ENCODE measurements at regions not wholly inside any gene's neighbourhood (a gene's known extent, or its start where the extent isn't known, plus 50 kb on each side); places are given as distances from the start of the nearest gene placed in this dataset.

DNA sequence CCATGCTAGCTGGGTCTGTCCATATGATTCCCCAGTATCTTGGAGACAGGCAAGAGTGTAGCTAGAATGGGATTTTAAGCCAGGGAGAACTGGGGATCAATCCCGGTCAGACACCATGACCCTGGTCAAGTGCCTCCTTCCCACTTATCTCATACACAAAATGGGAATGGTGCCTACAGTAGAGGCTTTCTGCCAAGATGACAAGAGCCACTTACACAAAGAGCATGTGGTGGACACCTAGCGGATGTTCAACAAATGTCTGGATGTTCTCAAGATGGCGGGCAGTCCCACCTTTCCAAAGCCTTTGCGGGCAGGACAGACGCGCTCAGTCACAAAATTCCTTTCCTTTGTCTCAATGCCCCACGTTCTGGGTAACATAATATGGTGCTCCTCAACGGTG lies 57.3 kb downstream of the MAF start:
- DNase-seq = no peak

DNA sequence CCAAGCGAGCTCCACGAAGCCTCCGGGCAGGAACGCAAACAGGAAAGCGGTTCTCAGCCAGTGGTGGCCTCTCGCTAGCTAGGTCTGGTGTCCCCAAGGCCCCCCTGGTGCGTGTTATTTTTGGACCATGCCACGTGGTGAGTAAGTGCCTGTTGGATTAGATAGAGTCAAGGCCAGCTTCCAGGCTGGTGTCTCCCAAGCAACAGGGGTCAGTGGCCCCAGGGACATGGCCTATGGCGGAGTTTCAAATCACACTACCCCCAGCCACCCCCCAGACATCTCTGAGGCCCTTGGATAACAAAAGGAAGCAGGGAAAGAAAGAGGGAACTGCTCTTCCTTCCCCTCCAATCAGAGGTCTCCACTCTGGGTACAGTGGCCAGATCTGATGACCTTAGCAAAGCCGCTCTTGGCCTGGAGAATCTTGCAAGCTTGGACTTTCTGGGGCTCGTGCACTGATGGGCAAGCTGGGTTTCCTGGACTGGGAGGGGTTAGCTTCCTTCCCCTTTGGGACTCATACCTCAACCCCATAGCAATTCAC lies 58.2 kb downstream of the MAF start:
- DNase-seq = no peak

DNA sequence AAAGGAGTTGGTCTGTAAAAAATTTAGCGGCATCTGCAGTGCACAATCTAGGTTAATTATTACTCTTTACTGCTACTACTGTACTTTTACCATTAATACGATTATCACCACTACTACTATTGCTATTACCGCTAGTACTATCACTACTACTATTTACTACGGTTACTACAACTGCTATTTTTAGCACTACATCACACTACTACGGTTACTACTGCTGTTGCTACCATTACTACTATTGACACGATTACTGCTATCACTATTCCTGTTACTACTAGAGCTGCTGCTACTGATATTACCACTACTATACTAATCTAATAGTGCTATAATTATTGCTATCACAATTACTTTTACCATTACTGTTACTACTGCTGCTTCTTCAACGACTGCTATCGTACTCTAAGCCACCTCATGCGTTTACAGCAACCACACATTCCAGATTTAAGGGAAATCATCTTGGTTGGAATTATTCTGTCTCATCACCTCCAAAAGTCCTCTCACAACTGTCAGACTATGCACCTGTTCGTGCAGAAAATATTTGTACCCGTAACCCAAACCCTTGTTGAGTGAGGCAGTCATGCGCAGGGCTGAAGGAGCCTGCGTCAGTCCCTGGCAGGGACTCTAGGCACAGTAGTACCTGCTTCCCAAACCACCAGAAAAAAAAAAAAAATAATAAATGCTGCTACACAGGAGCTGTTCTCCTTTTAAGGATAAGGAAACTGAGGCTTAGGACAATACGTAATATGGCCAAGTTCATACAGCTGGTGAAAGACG lies 59.5 kb downstream of the MAF start:
- no peak for DNase-seq

DNA sequence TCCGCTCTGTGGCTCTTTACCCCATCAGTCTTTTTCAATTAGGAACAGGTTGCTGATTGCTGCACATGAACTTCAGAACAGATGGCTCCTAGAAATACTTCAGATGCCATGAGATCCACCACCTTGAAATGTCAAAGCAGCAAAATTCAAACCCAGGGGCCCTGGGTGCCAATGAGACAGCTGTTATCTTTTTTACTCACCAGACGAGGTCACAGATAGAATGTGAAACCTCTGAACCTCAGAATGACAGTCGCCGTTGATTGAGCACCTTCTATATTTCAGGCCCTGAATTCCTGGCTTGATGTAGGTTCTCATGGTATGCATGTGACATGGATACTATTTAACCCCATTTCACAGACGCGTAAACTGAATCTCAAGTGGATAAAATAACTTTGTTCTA lies 63.0 kb downstream of the MAF start:
- DNase-seq = no peak

DNA sequence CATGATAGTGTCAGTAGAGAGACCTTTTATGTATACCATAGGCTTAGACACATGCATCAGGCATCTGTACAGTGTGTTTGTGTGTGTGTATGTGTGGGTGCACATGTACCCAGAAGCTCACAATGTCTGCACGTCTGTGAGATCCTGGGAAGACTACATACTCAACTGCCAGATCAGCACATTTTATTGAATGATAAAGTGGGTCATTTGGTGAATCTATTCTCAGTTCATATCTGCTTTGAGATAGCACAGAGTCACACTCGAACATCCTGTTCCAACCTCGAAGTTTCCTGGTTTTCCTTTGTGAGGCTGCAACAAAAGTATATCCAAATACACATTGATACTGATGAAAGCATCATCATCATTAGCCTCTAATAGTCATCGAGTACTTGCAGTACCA lies 63.6 kb downstream of the MAF start:
- no peak for DNase-seq

DNA sequence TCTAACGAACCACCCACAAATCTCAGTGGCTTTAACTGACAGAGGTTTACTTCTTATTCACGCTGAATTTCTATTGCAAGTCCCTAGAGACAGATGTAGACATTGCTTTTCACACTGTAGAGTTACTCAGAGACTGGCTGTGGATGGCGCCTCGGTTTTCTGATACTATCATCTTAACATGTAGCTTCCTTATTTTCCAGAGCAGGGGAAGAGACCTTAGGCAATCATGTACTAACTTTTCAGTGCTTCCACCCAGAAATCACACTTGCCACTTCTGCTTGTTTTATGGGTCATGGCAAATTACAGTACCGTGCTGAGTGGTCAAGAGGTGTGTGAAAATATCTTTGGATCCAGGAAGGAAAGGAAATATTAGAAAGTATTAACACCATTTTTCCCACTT lies 65.4 kb downstream of the MAF start:
- DNase-seq = no peak

DNA sequence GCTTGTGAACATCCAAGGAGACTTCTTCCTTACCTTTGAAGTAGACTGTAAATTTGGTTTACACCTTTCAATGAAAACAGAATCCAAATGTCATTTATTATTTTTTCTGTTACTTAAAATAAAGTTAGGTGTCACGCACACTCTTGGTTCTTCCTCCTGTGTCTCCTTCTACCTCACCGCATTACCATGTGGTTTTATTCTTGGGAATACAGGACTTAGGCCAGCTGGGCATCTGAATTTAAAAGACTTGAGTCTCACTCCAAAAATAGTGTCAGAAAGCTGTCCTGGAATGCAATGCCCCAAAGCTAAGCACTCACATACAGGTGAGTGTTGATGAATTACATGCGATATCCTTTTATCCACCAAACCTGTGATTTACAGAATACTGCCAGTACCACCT lies 66.4 kb downstream of the MAF start:
- DNase-seq = no peak

DNA sequence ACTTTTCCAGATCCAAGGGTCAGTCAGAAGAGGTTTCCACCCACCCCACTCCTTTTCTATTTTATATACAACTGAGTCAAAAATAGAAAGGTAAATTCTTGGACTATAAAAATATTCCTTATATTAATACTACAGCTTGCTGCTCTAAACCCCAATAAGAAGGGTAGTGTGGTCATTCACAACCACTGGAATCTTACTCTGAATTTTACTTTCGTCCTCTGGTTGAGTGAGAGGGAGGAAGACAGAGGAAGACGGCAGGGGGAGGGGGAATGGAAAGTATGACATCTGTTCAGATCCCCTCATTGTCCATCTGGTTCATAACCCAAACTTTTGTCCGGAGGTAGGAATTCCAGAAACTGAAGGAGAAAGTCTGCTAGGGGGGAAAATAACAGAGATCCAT lies 67.2 kb downstream of the MAF start:
- DNase-seq = no peak

DNA sequence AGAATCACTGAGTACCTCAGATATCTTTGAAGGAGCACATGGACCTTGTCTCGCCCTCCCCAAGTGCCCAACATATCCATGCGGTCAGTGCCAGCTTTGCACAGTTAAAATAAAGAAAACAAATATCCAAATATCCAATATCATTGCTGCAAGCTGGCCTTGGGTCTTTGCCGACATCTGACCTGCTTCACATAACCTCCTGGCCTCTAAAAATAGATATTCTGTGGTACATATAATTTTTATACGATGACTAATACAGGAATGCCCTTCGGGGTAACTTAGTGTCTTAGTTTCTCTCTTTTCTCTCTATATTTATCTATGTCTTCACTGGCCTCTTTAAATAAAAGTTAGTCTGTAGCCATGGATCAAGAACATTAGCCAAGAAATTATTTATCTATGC lies 67.8 kb downstream of the MAF start:
- no peak for DNase-seq

DNA sequence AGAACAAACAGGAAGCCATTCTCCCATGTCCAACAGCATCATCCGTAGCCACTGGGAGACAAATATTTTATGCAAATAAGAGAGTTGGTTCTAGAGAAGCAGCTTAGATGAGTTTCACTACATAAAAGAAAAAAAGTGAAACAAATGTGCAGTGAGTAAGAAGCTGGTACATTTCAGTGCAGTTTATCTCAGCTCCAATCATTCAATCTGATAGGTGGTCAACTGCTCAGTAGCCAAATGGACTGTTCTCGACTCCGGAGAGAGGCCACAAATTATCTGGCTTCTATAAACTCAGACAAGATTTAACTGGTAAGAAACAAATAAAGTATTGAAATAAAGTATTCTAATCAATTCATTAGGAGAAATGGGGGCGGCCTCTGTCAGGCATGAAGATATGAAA lies 68.3 kb downstream of the MAF start:
- no peak for DNase-seq

DNA sequence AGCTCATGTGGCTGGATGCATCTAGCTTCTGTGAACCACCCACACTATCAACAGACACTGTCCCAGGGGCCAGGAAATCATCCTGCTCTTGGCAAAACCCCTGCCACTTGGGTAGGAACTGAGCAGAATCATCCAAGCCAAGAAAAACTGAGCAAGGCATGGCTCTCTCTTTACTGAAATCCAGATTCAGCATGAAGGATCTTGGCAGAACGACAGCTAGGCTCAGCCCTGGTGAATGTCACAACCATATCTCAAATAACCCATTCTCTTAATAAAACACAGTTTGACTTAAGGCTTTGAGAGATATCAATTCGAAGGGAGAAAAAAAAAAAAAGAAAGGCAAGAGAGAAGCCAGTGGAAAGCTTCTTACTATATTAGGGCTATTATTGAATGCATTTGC lies 72.2 kb downstream of the MAF start:
- no peak for DNase-seq

DNA sequence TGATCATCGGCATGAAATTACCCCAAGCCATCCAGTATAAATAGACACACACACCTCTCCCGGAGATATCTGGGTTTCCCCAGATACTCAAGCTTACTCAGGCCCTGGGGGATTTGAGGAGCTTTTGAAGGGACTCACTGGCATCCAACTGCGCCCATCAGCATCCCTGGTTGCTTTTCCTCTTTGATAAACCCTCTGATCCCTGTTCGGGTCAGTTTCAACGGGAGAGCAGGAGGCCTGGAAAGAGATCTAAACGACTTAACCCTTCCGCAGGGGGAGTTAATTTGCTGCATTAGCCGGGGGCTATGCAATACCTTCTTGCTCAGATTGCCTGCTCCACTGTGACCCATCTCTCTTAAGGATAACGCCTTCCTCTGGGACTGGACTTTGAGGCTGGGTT lies 76.6 kb downstream of the MAF start:
- no peak for DNase-seq

DNA sequence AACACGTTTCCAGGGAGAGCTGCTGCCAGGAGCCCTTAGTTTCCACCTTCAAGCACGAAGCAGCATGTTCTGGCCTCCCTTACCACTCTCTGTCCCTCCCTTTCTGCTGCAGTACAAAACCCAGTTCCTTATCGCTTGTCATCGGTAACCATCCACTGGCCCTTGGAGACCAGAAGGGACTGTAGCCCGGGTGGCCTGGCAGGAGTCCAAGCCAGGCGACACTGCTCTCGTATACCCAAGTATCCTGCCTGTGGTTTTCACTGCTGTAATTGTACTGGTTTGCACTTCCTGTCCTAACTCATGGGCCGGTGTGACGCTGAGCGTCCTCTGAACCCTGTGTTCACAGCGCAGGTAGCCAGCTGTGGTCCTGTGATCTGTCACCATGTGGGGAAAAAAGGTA lies 81.1 kb downstream of the MAF start:
- DNase-seq = no peak

DNA sequence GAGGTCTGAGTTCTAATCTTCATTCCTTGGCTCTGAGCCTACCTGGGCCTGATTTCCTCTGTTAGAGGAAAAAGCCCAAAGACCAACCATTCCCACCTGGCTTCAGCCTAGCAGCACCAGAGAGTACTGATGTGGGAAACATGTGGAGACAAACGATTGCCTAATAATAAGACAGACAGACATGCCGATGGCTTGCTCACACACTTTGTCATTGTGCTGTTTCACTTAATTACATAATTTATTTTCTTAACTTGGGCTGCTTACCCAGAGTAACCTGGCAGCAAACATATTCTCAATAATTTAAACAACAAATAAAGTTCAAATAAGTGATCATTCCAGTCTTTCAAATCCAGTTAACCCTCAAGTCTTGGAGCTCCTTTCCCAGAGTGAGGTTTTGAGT lies 83.4 kb downstream of the MAF start:
- no peak for DNase-seq

DNA sequence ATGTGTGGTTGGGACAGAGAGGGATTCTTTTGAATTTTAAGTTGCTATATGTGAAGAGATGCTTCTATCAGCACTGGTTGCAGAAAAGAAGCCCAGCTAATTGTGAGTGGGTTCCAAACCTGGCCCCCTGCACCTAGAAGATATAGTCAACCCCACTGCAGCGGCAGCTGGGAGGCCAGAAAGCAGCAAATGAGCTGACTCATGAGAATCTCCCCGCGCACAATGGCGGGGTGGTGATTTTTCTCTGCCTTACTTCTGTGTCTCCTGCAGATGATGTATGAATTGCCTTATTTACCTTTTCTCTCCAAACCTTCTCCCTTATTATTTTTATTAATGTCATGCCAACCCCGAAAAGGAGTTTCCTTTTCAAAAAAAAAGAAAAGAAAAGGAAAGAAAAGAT lies 89.7 kb downstream of the MAF start:
- DNase-seq = no peak

DNA sequence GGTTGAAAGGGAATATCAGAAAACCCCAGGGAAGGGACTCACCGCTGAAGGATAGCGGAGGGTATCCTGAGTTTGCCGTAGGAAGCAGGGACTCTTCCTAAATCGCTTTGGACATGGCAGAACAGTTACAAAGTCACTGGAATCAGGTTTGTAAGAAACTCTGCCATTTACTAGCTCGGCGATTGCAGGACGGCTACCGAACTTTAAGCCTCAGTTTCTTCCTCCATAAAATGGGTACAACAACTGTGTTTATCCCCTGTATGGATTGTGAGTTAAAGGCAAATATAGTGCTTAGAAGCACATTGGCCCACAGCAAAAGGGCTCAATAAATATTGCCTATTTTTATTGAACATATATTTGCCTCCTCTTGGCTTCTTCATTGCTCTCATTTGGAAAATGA lies 90.6 kb downstream of the MAF start:
- DNase-seq = no peak

DNA sequence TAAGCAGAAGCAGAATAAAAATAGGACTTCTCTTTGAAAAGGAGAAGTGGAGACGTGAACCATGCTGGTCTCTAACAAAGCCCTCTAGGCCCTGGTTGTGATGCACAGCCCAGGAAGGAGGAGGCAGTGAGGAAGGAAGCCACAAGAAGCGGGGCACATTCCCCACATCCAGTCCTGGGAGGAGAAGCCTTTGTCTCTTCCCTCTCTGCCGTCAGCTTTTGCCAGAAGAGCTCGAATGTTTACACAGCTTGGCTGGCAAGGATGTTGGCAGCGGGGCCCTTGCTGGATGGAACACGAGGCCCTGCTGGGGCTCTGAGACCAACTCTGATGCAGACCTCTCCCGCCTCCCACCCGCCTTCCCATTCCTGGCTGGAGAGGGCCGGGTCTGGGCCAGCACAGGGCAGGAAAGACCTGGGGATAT lies 91.3 kb downstream of the MAF start:
- no peak for DNase-seq

DNA sequence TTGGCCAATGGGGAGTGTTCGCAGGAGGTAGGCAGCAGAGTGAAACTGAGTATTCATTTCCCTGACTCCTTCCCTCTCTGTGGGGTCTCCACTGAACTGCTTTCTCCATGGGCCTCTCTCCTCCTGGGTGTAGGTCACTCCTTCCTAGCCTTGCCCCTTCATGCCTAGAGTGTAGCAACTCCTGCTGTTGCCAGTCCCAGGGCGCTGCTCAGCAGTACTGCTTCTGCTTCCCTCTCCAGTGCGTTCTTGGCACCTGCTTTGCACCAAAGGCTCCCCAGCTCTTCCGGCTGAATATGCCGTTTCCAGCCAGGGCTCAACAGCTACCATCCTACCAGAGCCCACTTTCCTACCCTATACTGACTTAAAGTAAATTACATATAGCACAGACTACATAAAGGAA lies 92.2 kb downstream of the MAF start:
- DNase-seq = no peak

DNA sequence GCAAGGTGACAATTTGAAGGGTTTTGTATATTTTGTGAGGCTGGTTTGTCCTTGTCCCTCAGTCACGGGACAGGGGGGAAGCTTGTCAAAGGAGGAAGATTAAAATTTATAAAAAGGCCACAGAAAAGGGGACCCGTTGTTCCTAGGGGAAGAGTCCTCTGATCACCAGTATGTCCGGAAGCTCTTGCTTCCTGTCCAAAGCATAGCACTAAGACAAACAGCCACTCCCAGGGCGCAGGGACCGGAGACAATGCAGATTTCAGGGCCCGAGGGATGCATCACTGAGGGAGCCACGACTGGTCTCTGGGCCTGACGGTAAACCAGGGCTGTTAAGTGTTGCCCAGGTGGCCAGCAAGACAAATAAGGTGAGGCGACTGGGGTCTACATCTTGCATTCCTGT lies 95.2 kb downstream of the MAF start:
- no peak for DNase-seq

DNA sequence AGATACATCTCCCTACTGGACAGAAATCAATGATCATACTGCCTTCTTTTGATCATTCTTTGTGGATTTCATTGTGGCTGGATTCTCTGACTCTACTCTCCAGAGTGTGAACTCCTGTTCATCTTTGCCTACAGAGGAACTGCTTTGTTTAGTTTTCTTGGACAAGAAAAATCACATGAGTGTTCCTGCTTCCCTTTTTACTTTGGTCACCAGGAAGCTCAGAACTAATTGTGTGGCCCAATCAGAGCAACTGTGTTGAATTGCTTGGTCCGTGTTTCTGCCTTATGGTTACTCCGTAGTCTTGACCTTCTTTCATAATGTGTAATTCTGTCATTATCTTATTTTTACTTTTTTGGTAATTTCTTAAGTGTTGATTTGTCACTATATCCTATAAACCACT lies 97.0 kb downstream of the MAF start:
- no peak for DNase-seq

DNA sequence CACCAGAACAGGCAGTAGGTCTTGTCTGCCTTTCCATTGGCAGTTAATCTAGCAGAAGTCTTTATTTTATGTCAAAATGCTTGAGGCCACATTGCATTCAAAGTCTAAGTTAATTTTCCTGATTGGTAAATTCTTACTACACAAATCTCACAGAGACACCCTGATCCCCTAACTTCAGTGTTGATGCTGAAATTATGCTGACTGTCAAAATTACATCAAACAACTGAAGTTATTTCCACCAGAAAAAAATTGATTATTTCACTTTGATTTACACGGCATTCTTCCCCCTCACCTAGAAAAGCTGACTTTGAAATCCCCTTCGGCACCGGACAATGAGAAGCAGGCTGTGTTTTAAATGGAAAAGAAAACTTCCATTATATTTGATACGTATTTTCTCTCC lies 99.1 kb downstream of the MAF start:
- no peak for DNase-seq

DNA sequence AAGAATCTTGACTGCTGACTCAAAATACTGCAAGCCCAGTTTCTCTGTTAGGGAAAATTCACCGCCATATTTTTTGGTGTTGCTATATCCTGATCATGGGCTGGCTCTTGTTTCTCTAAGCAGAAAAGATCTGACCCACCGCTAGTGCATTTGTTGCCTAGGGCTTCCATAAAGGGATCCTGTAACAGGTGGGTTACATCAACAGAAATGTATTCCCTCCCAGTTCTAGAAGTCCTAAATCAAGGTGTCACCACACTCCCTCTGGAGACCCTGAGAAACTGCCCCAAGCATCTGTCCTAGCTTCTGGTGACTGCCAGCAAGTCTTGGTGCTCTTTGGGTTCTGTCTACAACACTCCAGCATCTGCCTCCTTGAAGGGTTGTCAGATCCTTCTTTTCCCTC lies 99.7 kb downstream of the MAF start:
- no peak for DNase-seq

DNA sequence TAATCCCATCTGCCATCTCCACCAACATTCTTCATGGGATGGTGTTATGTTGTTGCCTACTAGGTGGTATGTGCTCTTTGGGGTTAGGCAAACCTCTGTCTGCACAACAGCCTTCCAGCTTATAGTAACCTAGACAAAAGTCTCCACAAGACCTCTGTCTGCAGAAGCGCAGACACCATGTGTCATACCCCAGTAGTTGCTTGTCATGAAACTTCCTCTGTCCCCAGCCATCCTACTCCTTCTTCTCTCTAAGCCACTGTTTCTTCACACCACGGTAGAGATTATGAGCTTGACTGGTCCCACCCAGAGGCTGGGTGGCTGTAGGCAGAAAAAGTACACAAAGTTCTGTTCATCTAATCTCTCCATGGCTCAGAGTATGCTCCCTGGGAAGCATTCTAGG lies 100.3 kb downstream of the MAF start:
- DNase-seq = no peak

DNA sequence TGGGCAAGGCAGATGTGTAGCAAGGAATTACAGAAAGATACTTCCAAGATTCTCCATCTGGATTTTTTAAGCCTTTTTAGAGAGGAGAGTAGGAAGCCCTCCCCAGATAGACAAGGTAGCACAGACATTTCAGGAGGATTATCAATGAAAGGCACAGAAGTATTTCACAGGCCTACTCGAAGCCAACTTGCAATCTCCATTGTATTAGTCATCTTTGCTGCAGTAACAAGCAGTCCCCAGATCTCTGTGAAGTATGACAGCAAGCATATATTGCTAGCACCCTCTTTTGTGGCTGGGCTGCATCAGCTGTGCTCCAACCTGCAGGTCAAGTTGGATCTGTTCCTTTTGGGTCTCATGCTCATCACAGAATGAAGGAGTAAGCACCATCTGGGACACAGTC lies 101.6 kb downstream of the MAF start:
- no peak for DNase-seq

DNA sequence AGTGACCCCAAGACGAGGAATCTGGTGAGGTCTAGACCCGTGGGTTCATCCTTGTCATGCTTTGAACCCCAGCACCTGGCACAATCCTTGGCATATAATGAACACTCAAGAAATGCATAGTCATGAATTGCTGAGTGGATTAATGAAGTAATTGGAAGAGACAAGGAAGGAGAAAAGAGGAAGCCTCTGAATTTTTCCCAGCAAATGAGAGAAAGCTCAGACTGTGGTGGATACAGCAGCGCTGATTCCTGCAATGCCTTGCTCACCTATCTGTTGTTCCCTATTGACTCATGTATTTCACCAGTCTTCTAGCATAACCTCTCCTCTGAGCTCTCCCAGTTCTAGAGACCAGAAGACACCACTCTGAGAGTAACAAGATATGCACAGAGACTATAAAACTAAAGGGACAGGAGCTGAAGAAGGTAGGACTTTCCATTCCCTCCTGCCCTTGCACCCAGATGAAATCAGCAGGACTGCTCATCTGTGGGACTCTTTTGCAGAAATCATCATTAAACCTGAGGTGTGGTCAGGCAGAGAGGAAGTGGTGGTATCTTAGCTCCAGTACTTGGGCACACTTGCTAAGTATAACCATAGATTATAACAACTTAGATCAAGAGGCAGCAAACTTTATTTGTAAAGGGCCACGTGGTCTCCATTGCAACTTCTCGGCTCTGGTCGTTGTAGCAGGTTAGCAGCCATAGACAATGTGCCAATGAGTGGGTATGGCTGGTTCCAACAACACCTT lies 102.8 kb downstream of the MAF start:
- DNase-seq = no peak
